ACC112 (cell line): ENCODE measurements at regions not wholly inside any gene's neighbourhood (a gene's known extent, or its start where the extent isn't known, plus 50 kb on each side); places are given as distances from the start of the nearest gene placed in this dataset.
A peak's percentile ranks its signal among the peaks of the same experiment; 100 is the strongest.

ENCODE experiments used
- H2AFZ ChIP-seq: fragments of 200-600 bp; sonication (generic); one replicate; pipeline ENCODE4 v1.6.0; 2017; ENCODE audit warnings: antibody characterized with exemption, low read length; ENCODE audit not compliant: unreplicated experiment
- H3K27ac ChIP-seq: fragments of 200-600 bp; sonication (generic); 2 replicates; pipeline ENCODE4 v1.5.1; 2014; ENCODE audit warnings: low read depth, mild to moderate bottlenecking, antibody characterized with exemption, low read length, moderate library complexity
- H3K27me3 ChIP-seq: fragments of 200-600 bp; sonication (generic); 2 replicates; pipeline ENCODE4 v1.6.1; 2014; ENCODE audit warnings: mild to moderate bottlenecking, antibody characterized with exemption, low read length, moderate library complexity, mixed read lengths; ENCODE audit not compliant: insufficient read depth
- H3K36me3 ChIP-seq: fragments of 200-600 bp; sonication (generic); 2 replicates; pipeline ENCODE4 v1.6.1; 2016; ENCODE audit warnings: mild to moderate bottlenecking, antibody characterized with exemption, low read length, moderate library complexity, mixed read lengths; ENCODE audit not compliant: insufficient read depth
- H3K4me1 ChIP-seq: fragments of 200-600 bp; sonication (generic); one replicate; pipeline ENCODE4 v1.6.1; 2016; ENCODE audit warnings: low read length, mixed read lengths; ENCODE audit not compliant: insufficient read depth, unreplicated experiment, control insufficient read depth
- H3K4me3 ChIP-seq: fragments of 200-600 bp; sonication (generic); 2 replicates; pipeline ENCODE4 v1.5.1; 2014; ENCODE audit warnings: mild to moderate bottlenecking, low read depth, low read length
- H3K79me2 ChIP-seq: fragments of 200-600 bp; sonication (generic); one replicate; pipeline ENCODE4 v1.6.0; 2016; ENCODE audit warnings: low read length; ENCODE audit not compliant: control insufficient read depth, unreplicated experiment, insufficient read depth

DNA sequence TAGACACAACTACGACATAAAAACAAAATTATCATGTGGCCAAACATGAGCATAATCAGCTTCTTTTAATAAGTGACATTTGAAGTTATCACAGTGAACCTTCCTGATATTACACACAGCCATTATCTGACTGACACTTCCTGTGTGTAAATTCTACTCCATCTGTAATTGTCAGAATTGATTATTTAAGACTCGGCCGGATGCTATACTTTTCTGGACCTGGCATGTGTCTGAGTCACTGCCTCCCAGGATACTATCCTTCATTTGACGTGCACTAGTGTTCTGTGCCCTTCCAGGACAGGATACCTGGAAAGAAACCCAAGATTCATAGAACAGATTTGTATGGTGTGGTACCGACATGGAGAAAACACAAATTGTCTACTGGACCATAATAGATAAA lies 242.0 kb downstream of the HS3ST3A1 start:
- peaks cover 25% of the 10 kb centered on the region for H3K4me1 ChIP-seq
- no peaks in the 10 kb centered on the region for H3K27me3 ChIP-seq
- H3K27ac ChIP-seq: no peak overlapping the region

DNA sequence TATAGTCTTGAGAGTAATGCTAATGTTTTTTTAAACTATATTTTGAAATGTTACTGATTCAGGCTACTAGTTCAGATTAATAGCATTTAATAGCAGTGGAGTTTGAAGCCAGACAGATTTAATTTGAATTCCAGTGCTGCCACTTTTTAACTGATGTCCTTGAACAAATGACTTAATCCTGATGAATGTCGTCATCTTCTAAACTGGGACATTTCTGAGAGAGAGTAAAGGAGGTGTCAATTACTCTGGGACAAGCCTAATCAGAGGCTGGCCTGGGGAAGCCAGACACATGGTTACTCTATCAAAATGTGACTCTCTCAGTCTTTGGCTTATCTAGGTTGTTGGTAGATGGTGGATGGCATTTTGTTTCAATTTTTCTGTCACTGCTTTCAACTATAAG lies 246.7 kb downstream of the HS3ST3A1 start:
- Histone ChIP-seq H3K27ac (no peak overlapping the region), H3K27me3 (no peaks in the 10 kb centered on the region), H2AFZ (no peak overlapping the region), H3K4me1 (no peaks in the 10 kb centered on the region), H3K4me3 (no peak overlapping the region), H3K36me3 (no peaks in the 10 kb centered on the region), H3K79me2 (no peaks in the 10 kb centered on the region)

More for the DNA sequence above, 242.0 kb downstream of the HS3ST3A1 start:
- H2AFZ ChIP-seq: peak overlapping the region; percentile 12
- H3K79me2 ChIP-seq: no peaks in the 10 kb centered on the region
- H3K4me3 ChIP-seq: no peak overlapping the region
- H3K36me3 ChIP-seq: no peaks in the 10 kb centered on the region

DNA sequence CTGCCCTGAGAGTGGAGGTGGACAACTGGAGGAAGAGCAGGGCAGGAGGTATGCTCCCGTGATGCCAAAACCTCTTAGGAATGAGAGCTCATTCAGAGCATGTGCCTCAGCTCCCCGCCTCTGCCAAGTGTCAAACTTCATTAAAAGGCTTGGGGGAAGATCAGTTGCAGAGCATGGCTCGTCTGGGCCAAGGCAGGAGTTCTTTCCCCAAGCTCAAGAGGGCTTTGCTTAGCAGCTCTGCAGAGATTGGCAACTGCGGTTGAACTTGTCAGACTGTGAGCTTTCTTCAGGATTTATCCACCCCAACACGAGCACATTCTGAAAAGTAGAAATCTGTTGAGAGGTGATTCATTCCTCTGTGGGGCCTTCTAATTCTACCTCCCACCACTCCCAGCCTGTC lies 248.1 kb downstream of the HS3ST3A1 start:
- Histone ChIP-seq H2AFZ (no peak overlapping the region), H3K27me3 (no peaks in the 10 kb centered on the region), H3K4me1 (no peaks in the 10 kb centered on the region), H3K27ac (no peak overlapping the region), H3K36me3 (no peaks in the 10 kb centered on the region), H3K4me3 (no peak overlapping the region), H3K79me2 (no peaks in the 10 kb centered on the region)

DNA sequence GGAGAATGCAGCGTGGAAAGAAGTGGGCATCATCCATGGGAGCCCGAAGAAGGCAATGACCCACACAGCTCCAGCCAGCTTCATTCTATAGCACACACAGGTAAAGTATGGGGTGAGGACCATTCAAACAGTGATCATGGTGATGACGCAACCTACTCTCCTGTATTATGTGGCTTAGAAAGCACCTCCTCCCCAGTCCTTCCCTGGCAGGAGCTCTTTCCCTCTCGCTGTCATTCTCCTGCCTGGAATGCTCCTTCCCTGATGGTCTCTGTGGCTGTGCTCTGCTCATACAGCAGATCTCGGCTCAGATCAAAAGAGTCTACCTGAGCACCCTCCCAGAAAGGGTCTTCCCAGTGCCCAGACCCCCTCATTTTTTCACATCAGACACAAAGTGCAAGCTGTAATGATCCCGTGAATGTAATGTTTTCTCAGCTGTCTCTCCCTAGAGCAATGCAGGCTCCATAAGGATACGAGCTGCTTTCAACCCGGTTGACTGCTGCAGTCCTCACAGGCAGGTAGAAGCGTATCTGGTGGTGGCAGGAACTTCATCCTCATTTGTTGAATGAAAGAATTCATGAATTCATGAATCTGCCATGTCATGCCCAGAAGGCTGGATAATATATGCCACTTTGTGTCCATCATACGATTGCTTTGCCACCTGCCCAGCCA lies 248.8 kb downstream of the HS3ST3A1 start:
- Histone ChIP-seq H3K36me3 (no peaks in the 10 kb centered on the region), H3K4me1 (peaks cover 7% of the 10 kb centered on the region), H3K4me3 (no peak overlapping the region), H3K79me2 (no peaks in the 10 kb centered on the region), H3K27ac (no peak overlapping the region), H3K27me3 (no peaks in the 10 kb centered on the region), H2AFZ (no peak overlapping the region)

- Histone ChIP-seq H3K36me3 (no peaks in the 10 kb centered on the region), H3K4me1 (peaks cover 18% of the 10 kb centered on the region), H3K4me3 (no peak overlapping the region), H3K27me3 (no peaks in the 10 kb centered on the region), H2AFZ (peak overlapping the region; percentile 2), H3K27ac (no peak overlapping the region), H3K79me2 (no peaks in the 10 kb centered on the region)
Measured at GRCh38 chr17:13351046-13351445, 250.7 kb downstream of the HS3ST3A1 start.

GRCh38 chr17:13350466-13350865 lies 251.3 kb downstream of the HS3ST3A1 start:
- Histone ChIP-seq H3K4me1 (peaks cover 24% of the 10 kb centered on the region), H3K27me3 (no peaks in the 10 kb centered on the region), H2AFZ (no peak overlapping the region), H3K27ac (no peak overlapping the region), H3K4me3 (no peak overlapping the region), H3K79me2 (no peaks in the 10 kb centered on the region), H3K36me3 (no peaks in the 10 kb centered on the region)

DNA sequence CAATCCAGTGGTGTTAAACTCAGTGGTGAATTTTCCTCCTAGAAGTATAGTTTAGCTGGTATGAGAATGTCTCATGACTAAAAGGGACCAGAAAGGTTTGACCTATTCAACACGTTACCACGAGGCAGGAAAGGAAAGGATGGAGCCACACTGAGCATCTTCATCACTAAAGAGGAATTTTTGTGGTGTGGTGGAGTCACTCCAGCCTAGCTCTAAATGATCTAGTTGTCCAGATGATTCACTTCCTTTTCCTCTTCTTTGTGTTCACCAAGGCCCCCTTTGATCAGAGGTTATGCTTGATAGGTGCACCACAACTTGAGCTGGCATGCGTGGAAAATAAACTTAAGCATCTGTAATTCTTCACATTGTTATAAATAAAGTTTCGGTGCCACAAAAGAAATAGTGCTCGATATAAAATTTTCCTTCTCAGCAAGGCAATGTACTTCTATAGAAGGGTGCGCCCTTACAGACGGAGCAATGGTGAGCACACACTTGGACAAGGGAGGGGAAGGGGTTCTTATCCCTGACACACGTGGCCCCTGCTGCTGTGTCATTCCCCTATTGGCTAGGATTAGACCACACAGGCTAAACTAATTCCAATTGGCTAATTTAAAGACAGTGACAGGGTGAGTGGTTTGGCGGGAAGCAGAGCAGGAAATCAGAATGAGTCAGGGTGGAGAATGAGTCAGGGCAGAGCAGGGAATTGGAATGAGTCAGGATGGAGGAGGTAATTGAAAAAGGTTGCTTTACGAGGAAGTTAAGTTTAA lies 254.6 kb downstream of the HS3ST3A1 start:
- Histone ChIP-seq H3K4me3 (no peak overlapping the region; the same call in 1 of the 2 replicates), H3K4me1 (peaks cover 34% of the 10 kb centered on the region), H3K79me2 (no peaks in the 10 kb centered on the region), H3K27me3 (no peaks in the 10 kb centered on the region), H2AFZ (no peak overlapping the region), H3K36me3 (no peaks in the 10 kb centered on the region), H3K27ac (peak overlapping the region; percentile 100)

GRCh38 chr17:13346592-13346991 lies 255.1 kb downstream of the HS3ST3A1 start:
- Histone ChIP-seq H3K36me3 (no peaks in the 10 kb centered on the region), H2AFZ (peak overlapping the region; percentile 83), H3K27me3 (no peaks in the 10 kb centered on the region), H3K27ac (peak overlapping the region; percentile 100), H3K79me2 (no peaks in the 10 kb centered on the region), H3K4me3 (peak overlapping the region; percentile 43; the same call in 1 of the 2 replicates), H3K4me1 (peaks cover 34% of the 10 kb centered on the region)

- Histone ChIP-seq H2AFZ (peak overlapping the region; percentile 55), H3K79me2 (no peaks in the 10 kb centered on the region), H3K4me1 (peaks cover 34% of the 10 kb centered on the region), H3K27me3 (no peaks in the 10 kb centered on the region), H3K36me3 (no peaks in the 10 kb centered on the region), H3K27ac (peak overlapping the region; percentile 100), H3K4me3 (peak overlapping the region; percentile 43; the same call in 1 of the 2 replicates)
Measured at GRCh38 chr17:13346081-13346533, 255.6 kb downstream of the HS3ST3A1 start.

GRCh38 chr17:13338421-13338820 lies 263.3 kb downstream of the HS3ST3A1 start:
- Histone ChIP-seq H3K79me2 (no peaks in the 10 kb centered on the region), H3K4me1 (no peaks in the 10 kb centered on the region), H3K27me3 (no peaks in the 10 kb centered on the region), H3K36me3 (no peaks in the 10 kb centered on the region), H3K4me3 (peak overlapping the region; percentile 77), H2AFZ (peak overlapping the region; percentile 77), H3K27ac (peak overlapping the region; percentile 46)
